ENCODE measurements at regions not wholly inside any gene's neighbourhood (a gene's known extent, or its start where the extent isn't known, plus 50 kb on each side); places are given as distances from the start of the nearest gene placed in this dataset.

GRCh38 chr13:24032674-24033073, 127.8 kb upstream of the SPATA13 start:
- no peak for TF ChIP-seq CTCF (IDR thresholded peaks at IDR 0.05)
- TF ChIP-seq POLR2A (IDR thresholded peaks at IDR 0.05) = no peak

All from heart left ventricle (tissue), 13 donors.